GM12892 (cell line): ENCODE measurements at regions not wholly inside any gene's neighbourhood (a gene's known extent, or its start where the extent isn't known, plus 50 kb on each side); places are given as distances from the start of the nearest gene placed in this dataset.

Experiments used
- POLR2A ChIP-seq: IDR thresholded peaks from 2 replicates; pipeline ENCODE4 v1.6.1; 2011; ENCODE audit warnings: low read depth, low read length, control low read depth
- POLR2AphosphoS5 ChIP-seq: IDR thresholded peaks from 2 replicates; pipeline ENCODE4 v1.6.1; 2011; ENCODE audit warnings: low read depth, low read length, control low read depth
- TAF1 ChIP-seq: IDR thresholded peaks from 2 replicates; pipeline ENCODE4 v1.6.1; 2011; ENCODE audit warnings: low read depth, mild to moderate bottlenecking, control low read depth, low read length, borderline replicate concordance

DNA sequence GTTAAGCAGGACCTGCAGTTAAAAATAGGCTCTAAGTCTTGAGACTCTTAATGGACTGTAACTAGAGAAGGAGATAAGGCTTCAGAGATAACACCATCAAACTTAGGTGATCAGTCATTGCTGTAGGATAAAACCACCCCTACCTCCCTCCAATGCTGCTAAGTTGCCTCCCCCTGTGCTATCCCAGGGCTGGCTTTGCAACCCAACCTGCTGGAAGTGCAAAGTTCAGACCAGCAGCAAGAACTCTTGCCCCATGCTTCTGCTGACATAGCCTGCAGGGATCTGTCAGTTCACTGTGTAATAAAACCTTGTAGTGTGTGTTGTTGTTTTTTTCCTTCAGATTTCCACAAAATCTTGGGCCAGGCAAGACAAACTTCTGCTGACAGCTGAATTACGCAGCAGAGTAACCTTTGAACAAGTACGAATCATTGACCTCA is 57.4 kb upstream of the EPB41L3 start:
- TF ChIP-seq POLR2A (no peak), TAF1 (no peak), POLR2AphosphoS5 (no peak)
